ENCODE measurements at regions not wholly inside any gene's neighbourhood (a gene's known extent, or its start where the extent isn't known, plus 50 kb on each side); places are given as distances from the start of the nearest gene placed in this dataset.

DNA sequence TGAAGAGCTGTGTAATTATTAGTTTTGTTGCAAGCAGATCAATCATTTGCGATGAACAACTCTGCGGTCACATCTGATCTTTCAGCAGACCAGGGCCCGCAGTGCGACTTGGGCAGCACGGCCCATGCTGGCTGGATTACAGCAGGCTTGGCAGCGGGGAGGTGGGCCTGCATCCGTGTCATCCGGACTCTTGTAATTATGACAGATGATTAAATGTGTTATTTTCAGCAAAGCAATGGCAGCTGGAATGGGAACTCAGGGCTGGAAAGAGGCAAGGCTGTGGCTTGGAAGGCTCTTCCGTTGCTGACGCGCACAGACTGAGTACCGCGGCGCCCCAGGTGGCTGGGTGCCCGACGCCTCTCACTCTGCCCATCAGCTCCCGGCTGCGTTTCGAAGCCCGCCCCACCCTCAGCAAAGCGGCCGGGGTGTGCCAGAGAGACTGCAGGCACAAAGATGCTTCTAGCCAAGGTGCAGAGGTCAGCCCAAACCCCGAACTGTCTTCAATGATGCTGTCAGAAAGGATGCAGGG is 397.4 kb upstream of the SALL3 start:
- H3K36me3 ChIP-seq (ENCODE audit: insufficient read depth, low read length) = no peaks in the 10 kb centered on the region
- H2AFZ ChIP-seq (ENCODE audit: low read depth, low read length) = no peak overlapping the region
- H3K9me2 ChIP-seq (ENCODE audit: insufficient read depth, low read length) = no peaks in the 10 kb centered on the region
- H3K27ac ChIP-seq (ENCODE audit: low read length) = no peak overlapping the region
- no peak overlapping the region for H3K4me2 ChIP-seq (ENCODE audit: low read length)
- H3K9me3 ChIP-seq (ENCODE audit: low read length) = no peaks in the 10 kb centered on the region
- no peaks in the 10 kb centered on the region for H4K20me1 ChIP-seq (ENCODE audit: insufficient read depth)
- no peaks in the 10 kb centered on the region for H3K27me3 ChIP-seq (ENCODE audit: insufficient read depth, low read depth, low read length)
- TF ChIP-seq TAF1 (IDR thresholded peaks at IDR 0.05; ENCODE audit: low read depth) (no peak), RAD21 (conservative IDR thresholded peaks at IDR 0.05) (no peak), EZH2 (IDR thresholded peaks at IDR 0.05; ENCODE audit: borderline replicate concordance, insufficient read depth, low read length, poor library complexity, severe bottlenecking) (no peak), MXI1 (conservative IDR thresholded peaks at IDR 0.05; ENCODE audit: poor library complexity, severe bottlenecking) (no peak), EP300 (conservative IDR thresholded peaks at IDR 0.05; ENCODE audit: poor library complexity, severe bottlenecking) (no peak), POLR2AphosphoS5 (IDR thresholded peaks at IDR 0.05) (no peak)
- H3F3A ChIP-seq (ENCODE audit: insufficient read depth, low read length, poor library complexity, severe bottlenecking) = no peaks in the 10 kb centered on the region
- H3K79me2 ChIP-seq (replicated peaks; ENCODE audit: insufficient read depth, low read length) = no peaks in the 10 kb centered on the region
- H3K4me3 ChIP-seq (ENCODE audit: low read length) = no peak overlapping the region
- no peak overlapping the region for H3K9ac ChIP-seq (ENCODE audit: low read length)

DNA sequence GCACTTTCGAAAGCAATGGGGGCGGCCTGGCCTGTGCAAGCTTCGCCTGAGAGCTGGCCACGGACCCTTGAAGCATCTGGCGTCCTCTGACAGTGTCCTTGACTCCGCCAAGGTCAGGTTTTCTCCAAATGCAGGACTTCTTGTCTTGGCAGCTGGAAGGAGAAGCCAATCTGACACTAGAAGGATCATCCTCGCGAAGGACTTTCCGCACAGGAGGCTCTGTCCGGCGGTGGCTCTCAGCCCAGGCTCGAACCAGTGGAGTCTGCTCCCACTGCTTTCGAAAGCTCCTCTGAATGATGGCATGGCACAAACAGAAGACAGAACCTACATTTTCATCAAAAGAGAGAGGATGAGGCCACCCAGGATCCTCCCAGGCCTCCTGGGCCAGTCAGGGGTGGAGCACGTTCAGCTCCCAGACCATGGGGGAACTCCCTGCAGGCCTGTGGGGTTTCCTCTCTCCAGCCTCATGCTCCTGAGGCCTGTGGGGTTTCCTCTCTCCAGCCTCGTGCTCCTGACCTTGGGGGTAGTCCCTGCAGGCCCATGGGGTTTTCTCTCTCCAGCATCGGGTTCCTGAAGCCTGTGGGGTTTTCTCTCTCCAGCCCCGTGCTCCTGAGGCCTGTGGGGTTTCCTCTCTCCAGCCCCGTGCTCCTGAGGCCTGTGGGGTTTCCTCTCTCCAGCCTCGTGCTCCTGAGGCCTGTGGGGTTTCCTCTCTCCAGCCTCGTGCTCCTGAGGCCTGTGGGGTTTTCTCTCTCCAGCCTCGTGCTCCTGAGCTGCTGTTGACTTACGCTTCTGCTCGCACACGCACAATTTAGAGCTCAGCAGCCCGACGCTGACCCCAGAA is 396.5 kb upstream of the SALL3 start:
- Histone ChIP-seq H3K36me3 (ENCODE audit: insufficient read depth, low read length) (no peaks in the 10 kb centered on the region), H3F3A (ENCODE audit: insufficient read depth, low read length, poor library complexity, severe bottlenecking) (no peaks in the 10 kb centered on the region), H3K27ac (ENCODE audit: low read length) (no peak overlapping the region), H3K9ac (ENCODE audit: low read length) (no peak overlapping the region), H2AFZ (ENCODE audit: low read depth, low read length) (no peak overlapping the region), H3K9me2 (ENCODE audit: insufficient read depth, low read length) (no peaks in the 10 kb centered on the region), H3K79me2 (replicated peaks; ENCODE audit: insufficient read depth, low read length) (no peaks in the 10 kb centered on the region), H4K20me1 (ENCODE audit: insufficient read depth) (no peaks in the 10 kb centered on the region), H3K4me2 (ENCODE audit: low read length) (no peak overlapping the region), H3K4me3 (ENCODE audit: low read length) (no peak overlapping the region), H3K27me3 (ENCODE audit: insufficient read depth, low read depth, low read length) (no peaks in the 10 kb centered on the region), H3K9me3 (ENCODE audit: low read length) (no peaks in the 10 kb centered on the region)
- TF ChIP-seq RAD21 (conservative IDR thresholded peaks at IDR 0.05) (no peak), MXI1 (conservative IDR thresholded peaks at IDR 0.05; ENCODE audit: poor library complexity, severe bottlenecking) (no peak), POLR2AphosphoS5 (IDR thresholded peaks at IDR 0.05) (no peak), EZH2 (IDR thresholded peaks at IDR 0.05; ENCODE audit: borderline replicate concordance, insufficient read depth, low read length, poor library complexity, severe bottlenecking) (no peak), EP300 (conservative IDR thresholded peaks at IDR 0.05; ENCODE audit: poor library complexity, severe bottlenecking) (no peak), SMC3 (conservative IDR thresholded peaks at IDR 0.05; ENCODE audit: poor library complexity) (no peak), TAF1 (IDR thresholded peaks at IDR 0.05; ENCODE audit: low read depth) (no peak)
- TF ChIP-seq, protein P1, sequence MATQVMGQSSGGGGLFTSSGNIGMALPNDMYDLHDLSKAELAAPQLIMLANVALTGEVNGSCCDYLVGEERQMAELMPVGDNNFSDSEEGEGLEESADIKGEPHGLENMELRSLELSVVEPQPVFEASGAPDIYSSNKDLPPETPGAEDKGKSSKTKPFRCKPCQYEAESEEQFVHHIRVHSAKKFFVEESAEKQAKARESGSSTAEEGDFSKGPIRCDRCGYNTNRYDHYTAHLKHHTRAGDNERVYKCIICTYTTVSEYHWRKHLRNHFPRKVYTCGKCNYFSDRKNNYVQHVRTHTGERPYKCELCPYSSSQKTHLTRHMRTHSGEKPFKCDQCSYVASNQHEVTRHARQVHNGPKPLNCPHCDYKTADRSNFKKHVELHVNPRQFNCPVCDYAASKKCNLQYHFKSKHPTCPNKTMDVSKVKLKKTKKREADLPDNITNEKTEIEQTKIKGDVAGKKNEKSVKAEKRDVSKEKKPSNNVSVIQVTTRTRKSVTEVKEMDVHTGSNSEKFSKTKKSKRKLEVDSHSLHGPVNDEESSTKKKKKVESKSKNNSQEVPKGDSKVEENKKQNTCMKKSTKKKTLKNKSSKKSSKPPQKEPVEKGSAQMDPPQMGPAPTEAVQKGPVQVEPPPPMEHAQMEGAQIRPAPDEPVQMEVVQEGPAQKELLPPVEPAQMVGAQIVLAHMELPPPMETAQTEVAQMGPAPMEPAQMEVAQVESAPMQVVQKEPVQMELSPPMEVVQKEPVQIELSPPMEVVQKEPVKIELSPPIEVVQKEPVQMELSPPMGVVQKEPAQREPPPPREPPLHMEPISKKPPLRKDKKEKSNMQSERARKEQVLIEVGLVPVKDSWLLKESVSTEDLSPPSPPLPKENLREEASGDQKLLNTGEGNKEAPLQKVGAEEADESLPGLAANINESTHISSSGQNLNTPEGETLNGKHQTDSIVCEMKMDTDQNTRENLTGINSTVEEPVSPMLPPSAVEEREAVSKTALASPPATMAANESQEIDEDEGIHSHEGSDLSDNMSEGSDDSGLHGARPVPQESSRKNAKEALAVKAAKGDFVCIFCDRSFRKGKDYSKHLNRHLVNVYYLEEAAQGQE (IDR thresholded peaks at IDR 0.05; ENCODE audit: borderline replicate concordance) = no peak
- TF ChIP-seq, protein P2, sequence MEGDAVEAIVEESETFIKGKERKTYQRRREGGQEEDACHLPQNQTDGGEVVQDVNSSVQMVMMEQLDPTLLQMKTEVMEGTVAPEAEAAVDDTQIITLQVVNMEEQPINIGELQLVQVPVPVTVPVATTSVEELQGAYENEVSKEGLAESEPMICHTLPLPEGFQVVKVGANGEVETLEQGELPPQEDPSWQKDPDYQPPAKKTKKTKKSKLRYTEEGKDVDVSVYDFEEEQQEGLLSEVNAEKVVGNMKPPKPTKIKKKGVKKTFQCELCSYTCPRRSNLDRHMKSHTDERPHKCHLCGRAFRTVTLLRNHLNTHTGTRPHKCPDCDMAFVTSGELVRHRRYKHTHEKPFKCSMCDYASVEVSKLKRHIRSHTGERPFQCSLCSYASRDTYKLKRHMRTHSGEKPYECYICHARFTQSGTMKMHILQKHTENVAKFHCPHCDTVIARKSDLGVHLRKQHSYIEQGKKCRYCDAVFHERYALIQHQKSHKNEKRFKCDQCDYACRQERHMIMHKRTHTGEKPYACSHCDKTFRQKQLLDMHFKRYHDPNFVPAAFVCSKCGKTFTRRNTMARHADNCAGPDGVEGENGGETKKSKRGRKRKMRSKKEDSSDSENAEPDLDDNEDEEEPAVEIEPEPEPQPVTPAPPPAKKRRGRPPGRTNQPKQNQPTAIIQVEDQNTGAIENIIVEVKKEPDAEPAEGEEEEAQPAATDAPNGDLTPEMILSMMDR (IDR thresholded peaks at IDR 0.05; ENCODE audit: poor library complexity, severe bottlenecking) = no peak
